Activated CD8-positive, alpha-beta T cell treated with anti-CD3 and anti-CD28 coated beads, Interleukin-2, amount 10 ng/mL, durations not matched to agents 7 days and 5 days (primary cell): ENCODE measurements at regions not wholly inside any gene's neighbourhood (a gene's known extent, or its start where the extent isn't known, plus 50 kb on each side); places are given as distances from the start of the nearest gene placed in this dataset.

ENCODE experiments used
- ATAC-seq: fragments of 150-1000 bp; cut with Tn5 transposase; one replicate; pipeline ENCODE4 v1.10.0; 2021; ENCODE audit warnings: moderate library complexity
- CTCF ChIA-PET: fragments of 350-600 bp; sonication (Branson Sonifier 250); formaldehyde crosslinking; loops from one replicate; lab custom pipeline; 2021; ENCODE audit warnings: antibody characterized with exemption; lab: Charles Lee
- POLR2A ChIA-PET: fragments of 350-600 bp; sonication (Branson Sonifier 250); formaldehyde crosslinking; loops from one replicate; lab custom pipeline; 2021; ENCODE audit warnings: antibody characterized with exemption; lab: Charles Lee
- DNase-seq: peaks from one replicate; pipeline ENCODE4 v3.0.0-alpha.2; 2020
- H3K27ac Mint-ChIP-seq: one replicate; pipeline ENCODE4 v1.8.0; 2021; ENCODE audit warnings: mild to moderate bottlenecking, mixed read lengths
- H3K27me3 Mint-ChIP-seq: one replicate; pipeline ENCODE4 v1.8.0; 2021; ENCODE audit warnings: low read depth, mixed read lengths
- H3K36me3 Mint-ChIP-seq: one replicate; pipeline ENCODE4 v1.8.0; 2021; ENCODE audit warnings: low read depth, mixed read lengths
- H3K4me1 Mint-ChIP-seq: one replicate; pipeline ENCODE4 v1.8.0; 2021; ENCODE audit warnings: low read depth, mixed read lengths
- H3K4me3 Mint-ChIP-seq: one replicate; pipeline ENCODE4 v1.8.0; 2021; ENCODE audit warnings: mild to moderate bottlenecking, mixed read lengths
- H3K9me3 Mint-ChIP-seq: one replicate; pipeline ENCODE4 v1.8.0; 2022; ENCODE audit warnings: mixed read lengths; ENCODE audit not compliant: insufficient read depth

DNA sequence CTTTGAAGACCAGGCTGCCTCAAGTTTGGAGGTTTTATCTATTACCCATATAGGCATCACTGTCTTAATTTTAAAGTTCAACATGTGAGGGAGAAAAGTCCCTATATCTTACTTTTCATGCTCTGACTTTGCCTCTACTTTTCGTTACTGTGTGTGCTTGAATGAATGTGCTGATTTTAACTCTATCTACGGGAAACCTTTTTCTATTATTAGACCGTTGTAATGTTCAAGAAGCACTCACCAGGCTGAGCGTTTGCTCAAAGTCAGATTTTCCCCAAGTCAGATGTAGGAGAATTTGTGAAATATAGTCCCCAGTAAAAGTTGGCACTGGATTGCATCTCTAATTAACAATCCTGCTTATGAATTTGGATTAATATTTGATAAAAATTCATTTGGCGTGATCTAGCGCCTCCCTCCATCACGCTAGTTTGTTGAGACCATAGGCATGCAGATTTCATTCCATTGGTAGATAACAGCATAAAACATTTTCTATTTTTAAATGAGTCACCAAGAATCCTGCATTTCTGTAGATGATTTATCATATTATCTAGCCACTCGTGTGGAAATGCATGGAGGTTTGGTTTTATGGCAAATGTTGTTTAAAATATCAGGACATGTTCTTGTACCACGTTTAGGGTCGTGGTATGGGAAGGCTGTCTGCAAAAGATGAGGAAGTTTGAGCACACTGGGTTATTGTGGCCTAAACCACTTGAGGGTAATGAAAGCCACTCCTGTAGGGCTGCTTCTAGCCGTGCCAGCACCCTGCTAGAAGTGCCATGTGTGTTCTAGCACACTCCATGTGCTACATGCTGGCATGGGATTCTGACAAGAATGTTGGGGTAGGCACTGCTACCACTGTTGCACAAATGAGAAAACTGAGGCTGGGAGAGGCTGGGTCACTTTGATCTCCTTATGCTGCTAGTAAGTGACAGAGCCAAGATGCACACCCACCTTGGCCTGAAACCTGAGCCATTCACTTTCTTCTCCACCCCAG, 179.4 kb downstream of the FGF9 start:
- Mint-ChIP-seq H3K4me3 (no peak overlapping the region), H3K9me3 (no peaks in the 10 kb centered on the region), H3K27ac (no peak overlapping the region), H3K36me3 (no peaks in the 10 kb centered on the region), H3K27me3 (no peaks in the 10 kb centered on the region), H3K4me1 (no peaks in the 10 kb centered on the region)
- ChIA-PET POLR2A (no interaction called here), CTCF (no interaction called here)
- ATAC-seq = no peak
- DNase-seq = no peak

- ATAC-seq (no peak), DNase-seq (no peak)
- no peaks in the 10 kb centered on the region for H3K36me3 Mint-ChIP-seq
- CTCF ChIA-PET = no interaction called here
- no peaks in the 10 kb centered on the region for H3K4me1 Mint-ChIP-seq
- POLR2A ChIA-PET = no interaction called here
- H3K9me3 Mint-ChIP-seq = no peaks in the 10 kb centered on the region
- no peaks in the 10 kb centered on the region for H3K27me3 Mint-ChIP-seq
- no peak overlapping the region for H3K27ac Mint-ChIP-seq
- no peak overlapping the region for H3K4me3 Mint-ChIP-seq
Measured at GRCh38 chr13:21852043-21852442, 181.2 kb downstream of the FGF9 start.

GRCh38 chr13:21853779-21854178, 182.9 kb downstream of the FGF9 start:
- no peak for DNase-seq
- no peaks in the 10 kb centered on the region for H3K36me3 Mint-ChIP-seq
- H3K4me1 Mint-ChIP-seq = no peaks in the 10 kb centered on the region
- H3K27ac Mint-ChIP-seq = no peak overlapping the region
- no peak for ATAC-seq
- H3K9me3 Mint-ChIP-seq = no peaks in the 10 kb centered on the region
- H3K27me3 Mint-ChIP-seq = no peaks in the 10 kb centered on the region
- ChIA-PET CTCF (no interaction called here), POLR2A (no interaction called here)
- no peak overlapping the region for H3K4me3 Mint-ChIP-seq

DNA sequence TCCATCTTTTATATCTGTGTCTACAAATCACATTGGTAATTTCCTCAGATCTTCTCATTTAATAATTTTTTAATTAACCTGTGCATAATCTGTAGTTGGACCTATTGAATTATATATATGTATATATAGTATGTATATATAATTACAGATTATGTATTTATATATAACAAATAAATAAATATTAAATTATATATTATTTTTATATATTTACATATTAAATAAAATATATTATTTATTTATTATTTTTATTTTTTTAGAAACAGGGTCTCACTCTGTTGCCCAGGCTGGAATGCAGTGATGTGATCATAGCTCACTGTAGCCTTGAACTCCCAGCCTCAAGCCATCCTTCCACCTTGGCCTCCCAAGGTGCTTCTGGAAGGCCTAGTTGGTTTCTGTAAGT, 197.9 kb downstream of the FGF9 start:
- DNase-seq = no peak
- Mint-ChIP-seq H3K9me3 (peaks cover 5% of the 10 kb centered on the region), H3K4me1 (no peaks in the 10 kb centered on the region), H3K36me3 (no peaks in the 10 kb centered on the region), H3K4me3 (no peak overlapping the region), H3K27ac (no peak overlapping the region), H3K27me3 (no peaks in the 10 kb centered on the region)
- no peak for ATAC-seq
- POLR2A ChIA-PET = no interaction called here
- CTCF ChIA-PET = no interaction called here

DNA sequence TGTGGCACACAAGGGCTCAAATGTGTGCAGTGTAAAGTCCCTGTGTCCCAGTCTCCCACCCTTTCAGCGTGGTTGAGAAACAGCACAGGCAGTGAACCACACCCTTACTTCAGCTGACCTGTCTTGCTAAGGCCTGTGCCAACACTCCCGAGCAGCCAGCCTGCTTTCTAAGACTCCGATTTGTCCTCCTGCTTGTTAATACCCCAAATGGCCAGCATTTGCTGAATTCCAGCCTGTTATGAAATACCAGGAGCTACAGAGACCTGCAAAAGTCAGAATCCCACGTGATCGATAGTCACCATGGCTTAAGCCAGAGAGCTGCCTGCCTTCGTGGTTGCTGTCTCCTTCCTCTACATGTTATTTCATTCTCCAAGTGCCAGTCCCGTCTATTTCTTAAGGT, 200.5 kb downstream of the FGF9 start:
- Mint-ChIP-seq H3K36me3 (no peaks in the 10 kb centered on the region), H3K9me3 (no peaks in the 10 kb centered on the region), H3K4me3 (no peak overlapping the region), H3K27me3 (no peaks in the 10 kb centered on the region), H3K27ac (no peak overlapping the region), H3K4me1 (no peaks in the 10 kb centered on the region)
- ChIA-PET POLR2A (no interaction called here), CTCF (no interaction called here)
- DNase-seq (no peak), ATAC-seq (no peak)

GRCh38 chr13:21871919-21872318, 201.0 kb downstream of the FGF9 start:
- ATAC-seq = no peak
- Mint-ChIP-seq H3K4me1 (no peaks in the 10 kb centered on the region), H3K27me3 (no peaks in the 10 kb centered on the region), H3K4me3 (no peak overlapping the region), H3K27ac (no peak overlapping the region), H3K9me3 (no peaks in the 10 kb centered on the region), H3K36me3 (no peaks in the 10 kb centered on the region)
- ChIA-PET POLR2A (no interaction called here), CTCF (no interaction called here)
- DNase-seq = no peak

DNA sequence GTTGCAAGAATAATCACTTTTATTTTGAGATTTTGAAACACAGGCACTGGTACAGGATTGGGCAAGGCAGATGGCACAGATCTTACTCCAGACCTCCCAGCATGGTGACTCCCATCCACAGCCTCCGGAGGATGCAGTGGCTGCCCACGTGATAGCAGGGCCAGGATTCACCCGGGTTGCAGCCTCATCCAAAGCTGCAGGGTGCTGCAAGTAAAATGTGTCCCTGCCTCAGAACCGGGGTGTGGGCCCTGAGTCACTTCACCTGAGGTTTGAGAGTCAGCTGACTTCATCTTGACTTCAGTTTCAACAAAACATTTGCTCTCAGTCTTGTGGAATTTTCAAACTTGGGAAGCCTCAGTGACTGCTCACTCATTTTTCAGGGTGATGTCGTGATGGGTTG, 201.9 kb downstream of the FGF9 start:
- ChIA-PET POLR2A (no interaction called here), CTCF (no interaction called here)
- no peaks in the 10 kb centered on the region for H3K4me1 Mint-ChIP-seq
- H3K27me3 Mint-ChIP-seq = no peaks in the 10 kb centered on the region
- no peak for DNase-seq
- no peaks in the 10 kb centered on the region for H3K36me3 Mint-ChIP-seq
- H3K9me3 Mint-ChIP-seq = no peaks in the 10 kb centered on the region
- no peak overlapping the region for H3K27ac Mint-ChIP-seq
- no peak for ATAC-seq
- H3K4me3 Mint-ChIP-seq = no peak overlapping the region

DNA sequence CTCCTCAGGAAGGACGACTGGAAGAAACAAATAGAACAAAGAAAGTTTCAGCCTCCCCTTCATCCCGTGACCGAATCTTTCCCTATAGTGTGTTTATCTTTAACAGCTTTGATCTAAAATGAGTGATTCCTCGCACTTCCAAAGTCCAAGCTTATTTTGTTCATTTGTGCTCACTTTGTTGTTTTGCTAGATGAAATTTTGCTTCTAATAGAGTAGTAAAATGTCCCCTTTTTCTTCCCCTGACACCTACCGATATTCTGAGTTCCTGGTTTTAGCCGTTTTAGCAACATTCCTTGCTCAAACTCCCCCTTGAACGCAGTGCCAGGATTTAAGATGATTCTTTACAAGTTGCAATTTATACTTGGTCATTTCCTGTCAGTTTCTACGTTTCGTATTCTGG, 204.2 kb downstream of the FGF9 start:
- no peak for ATAC-seq

DNA sequence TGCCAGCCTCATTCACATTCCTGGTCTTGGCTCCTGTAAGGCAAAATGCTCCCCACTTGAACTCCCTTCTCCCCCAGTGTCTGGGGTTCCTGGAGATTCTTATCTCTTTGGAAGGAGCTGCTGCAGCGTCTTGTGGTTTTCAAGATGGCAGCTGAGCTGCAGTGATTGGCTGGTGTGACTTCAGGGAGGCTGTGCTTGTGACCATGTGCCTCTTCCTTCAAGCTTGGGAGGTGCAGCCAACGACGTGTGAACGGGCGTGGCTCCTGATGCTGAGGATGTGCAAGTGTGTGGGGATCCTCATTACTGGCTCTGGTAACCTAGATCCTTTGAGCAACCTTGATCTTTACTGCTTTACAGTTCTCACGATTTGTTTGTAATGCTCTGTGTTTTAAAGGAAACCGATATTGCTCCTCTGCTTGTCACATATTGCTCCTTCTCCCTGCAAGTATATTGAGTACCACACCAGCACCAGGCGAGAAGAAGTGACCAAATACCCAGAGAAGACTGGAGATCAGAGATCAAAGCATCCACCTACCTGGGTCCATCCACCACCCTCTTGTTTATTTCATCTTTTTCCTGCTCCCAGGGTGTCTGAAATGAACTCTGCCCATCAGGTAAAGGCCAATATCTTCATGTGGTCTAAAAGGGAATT, 208.5 kb downstream of the FGF9 start:
- ATAC-seq = no peak
- Mint-ChIP-seq H3K4me1 (no peaks in the 10 kb centered on the region), H3K27me3 (no peaks in the 10 kb centered on the region), H3K36me3 (no peaks in the 10 kb centered on the region), H3K4me3 (no peak overlapping the region), H3K9me3 (no peaks in the 10 kb centered on the region), H3K27ac (no peak overlapping the region)
- DNase-seq = no peak
- POLR2A ChIA-PET = no interaction called here
- CTCF ChIA-PET = no interaction called here

More for the DNA sequence above, 204.2 kb downstream of the FGF9 start:
- CTCF ChIA-PET = no interaction called here
- DNase-seq = no peak
- H3K36me3 Mint-ChIP-seq = no peaks in the 10 kb centered on the region
- H3K4me1 Mint-ChIP-seq = no peaks in the 10 kb centered on the region
- H3K27me3 Mint-ChIP-seq = no peaks in the 10 kb centered on the region
- H3K9me3 Mint-ChIP-seq = no peaks in the 10 kb centered on the region
- POLR2A ChIA-PET = no interaction called here
- H3K27ac Mint-ChIP-seq = no peak overlapping the region
- H3K4me3 Mint-ChIP-seq = no peak overlapping the region

DNA sequence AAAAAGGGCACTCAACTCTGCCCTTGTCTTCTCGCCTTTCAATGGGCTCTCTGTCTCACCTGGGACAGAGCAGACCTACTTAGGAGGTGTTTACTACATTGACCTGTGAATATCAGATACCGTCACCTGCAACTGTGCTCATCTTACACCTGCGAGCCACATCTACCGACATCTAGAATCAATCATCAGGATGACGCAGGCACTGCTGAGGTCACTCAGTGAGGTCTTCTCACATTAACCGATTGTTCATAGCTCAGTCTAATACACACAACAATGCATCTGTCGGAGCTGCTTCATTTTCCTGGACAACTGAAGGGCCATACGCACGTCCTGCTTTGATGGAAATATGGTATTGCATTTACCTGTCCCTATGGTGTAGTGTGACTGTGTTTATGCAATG, 211.9 kb downstream of the FGF9 start:
- ATAC-seq (no peak), DNase-seq (no peak)
- ChIA-PET CTCF (no interaction called here), POLR2A (no interaction called here)
- no peak overlapping the region for H3K27ac Mint-ChIP-seq
- H3K9me3 Mint-ChIP-seq = no peaks in the 10 kb centered on the region
- H3K36me3 Mint-ChIP-seq = no peaks in the 10 kb centered on the region
- no peaks in the 10 kb centered on the region for H3K4me1 Mint-ChIP-seq
- H3K4me3 Mint-ChIP-seq = no peak overlapping the region
- no peaks in the 10 kb centered on the region for H3K27me3 Mint-ChIP-seq

DNA sequence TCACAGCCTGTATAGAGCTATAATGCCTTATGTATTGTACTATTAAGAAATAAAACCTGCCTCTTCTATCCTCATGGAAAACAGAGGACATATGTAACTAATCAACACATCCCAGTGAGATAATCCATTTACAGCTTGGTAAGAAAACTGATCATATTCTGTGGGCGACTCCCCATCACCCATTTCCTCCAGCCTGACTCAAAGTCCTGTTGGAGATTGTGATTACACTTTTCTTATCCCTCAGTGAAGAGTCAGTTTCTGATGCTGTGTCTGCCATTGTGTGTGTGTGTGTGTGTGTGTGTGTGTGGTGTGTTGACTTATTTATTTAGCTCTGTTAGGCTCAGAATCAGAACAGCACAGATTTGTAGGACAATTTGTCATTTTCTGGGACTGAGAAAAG, 212.8 kb downstream of the FGF9 start:
- ATAC-seq (no peak), DNase-seq (no peak)
- ChIA-PET CTCF (no interaction called here), POLR2A (no interaction called here)
- H3K27me3 Mint-ChIP-seq = no peaks in the 10 kb centered on the region
- no peaks in the 10 kb centered on the region for H3K36me3 Mint-ChIP-seq
- no peak overlapping the region for H3K4me3 Mint-ChIP-seq
- no peaks in the 10 kb centered on the region for H3K9me3 Mint-ChIP-seq
- no peaks in the 10 kb centered on the region for H3K4me1 Mint-ChIP-seq
- H3K27ac Mint-ChIP-seq = no peak overlapping the region

DNA sequence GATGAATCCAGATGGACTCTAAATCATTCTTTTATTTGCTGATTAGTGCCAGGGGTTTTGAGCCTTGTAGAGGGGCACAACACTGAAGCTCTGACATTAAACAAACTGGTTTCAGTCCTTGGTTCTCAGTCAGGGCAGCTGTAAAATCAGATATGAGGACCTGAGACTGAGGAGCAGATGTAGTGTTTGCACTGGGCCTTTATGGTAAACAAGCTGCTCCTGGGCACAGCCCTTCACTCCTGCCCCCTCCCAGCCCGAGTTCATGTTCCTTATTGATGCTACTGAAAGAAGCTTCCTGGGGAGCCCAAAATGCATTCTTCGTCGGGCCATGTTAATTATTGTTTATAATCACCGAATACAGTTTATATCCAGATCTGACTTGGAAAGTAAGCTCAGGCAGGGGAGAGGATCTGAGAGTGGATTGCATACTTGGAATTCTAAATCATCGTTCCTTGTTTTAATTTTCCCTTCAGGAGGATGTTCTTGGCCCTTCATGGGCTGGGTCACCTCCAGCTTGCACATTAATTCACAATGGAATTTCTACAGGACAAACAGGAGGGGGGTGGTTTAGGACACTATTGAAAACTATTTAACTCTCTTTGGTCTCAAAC, 213.5 kb downstream of the FGF9 start:
- H3K27me3 Mint-ChIP-seq = no peaks in the 10 kb centered on the region
- H3K4me3 Mint-ChIP-seq = no peak overlapping the region
- no peak for ATAC-seq
- POLR2A ChIA-PET = no interaction called here
- no peaks in the 10 kb centered on the region for H3K36me3 Mint-ChIP-seq
- no peaks in the 10 kb centered on the region for H3K9me3 Mint-ChIP-seq
- H3K27ac Mint-ChIP-seq = no peak overlapping the region
- CTCF ChIA-PET = no interaction called here
- no peak for DNase-seq
- H3K4me1 Mint-ChIP-seq = no peaks in the 10 kb centered on the region
